Upper lobe of left lung (tissue), 4 donors: ENCODE measurements at regions not wholly inside any gene's neighbourhood (a gene's known extent, or its start where the extent isn't known, plus 50 kb on each side); places are given as distances from the start of the nearest gene placed in this dataset.

ENCODE experiments used
- EP300 ChIP-seq, 4 donors: sonication (generic); formaldehyde crosslinking; IDR thresholded peaks; one replicate each; pipeline ENCODE4 v1.5.1; 2017; ENCODE audit warnings: antibody characterized with exemption in 4 of 4, control low read depth in 2 of 4
- TF ChIP-seq, protein P1 (sequence below), 6 experiments: fragments of 450-650 bp in 4 of 6; fragments of 200-600 bp in 2 of 6; sonication (generic) in 2 of 6; IDR thresholded peaks; one replicate each; pipeline ENCODE4 v1.5.1; 2016 to 2019; ENCODE audit warnings: antibody characterized with exemption in 6 of 6

DNA sequence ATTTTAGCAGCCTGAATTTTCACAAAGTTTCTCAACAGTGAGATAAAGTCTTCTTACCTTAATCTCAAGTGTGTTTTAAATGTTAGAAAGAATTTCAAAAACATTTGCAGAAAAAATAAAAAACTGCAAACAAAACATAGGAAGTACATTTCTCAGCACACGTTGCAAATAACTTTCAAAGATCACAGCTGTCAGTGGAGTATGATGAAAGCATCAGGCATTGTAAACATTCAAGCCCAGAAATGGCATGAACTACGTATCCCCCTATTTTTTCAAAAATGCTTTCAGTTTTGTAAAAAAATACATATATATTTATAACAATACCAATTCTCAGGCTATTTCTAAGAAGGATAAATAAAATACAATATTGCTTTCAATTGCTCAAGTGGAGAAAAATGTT, 320.6 kb upstream of the TFPI start:
- TF ChIP-seq, protein P1, sequence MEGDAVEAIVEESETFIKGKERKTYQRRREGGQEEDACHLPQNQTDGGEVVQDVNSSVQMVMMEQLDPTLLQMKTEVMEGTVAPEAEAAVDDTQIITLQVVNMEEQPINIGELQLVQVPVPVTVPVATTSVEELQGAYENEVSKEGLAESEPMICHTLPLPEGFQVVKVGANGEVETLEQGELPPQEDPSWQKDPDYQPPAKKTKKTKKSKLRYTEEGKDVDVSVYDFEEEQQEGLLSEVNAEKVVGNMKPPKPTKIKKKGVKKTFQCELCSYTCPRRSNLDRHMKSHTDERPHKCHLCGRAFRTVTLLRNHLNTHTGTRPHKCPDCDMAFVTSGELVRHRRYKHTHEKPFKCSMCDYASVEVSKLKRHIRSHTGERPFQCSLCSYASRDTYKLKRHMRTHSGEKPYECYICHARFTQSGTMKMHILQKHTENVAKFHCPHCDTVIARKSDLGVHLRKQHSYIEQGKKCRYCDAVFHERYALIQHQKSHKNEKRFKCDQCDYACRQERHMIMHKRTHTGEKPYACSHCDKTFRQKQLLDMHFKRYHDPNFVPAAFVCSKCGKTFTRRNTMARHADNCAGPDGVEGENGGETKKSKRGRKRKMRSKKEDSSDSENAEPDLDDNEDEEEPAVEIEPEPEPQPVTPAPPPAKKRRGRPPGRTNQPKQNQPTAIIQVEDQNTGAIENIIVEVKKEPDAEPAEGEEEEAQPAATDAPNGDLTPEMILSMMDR (IDR thresholded peaks at IDR 0.05) = no peak
- no peak for TF ChIP-seq EP300 (IDR thresholded peaks at IDR 0.05)
